WTC11 (cell line): ENCODE measurements at regions not wholly inside any gene's neighbourhood (a gene's known extent, or its start where the extent isn't known, plus 50 kb on each side); places are given as distances from the start of the nearest gene placed in this dataset.

Experiments used
- ATAC-seq: fragments of 200-7000 bp; cut with Tn5 transposase; 2 replicates; pipeline ENCODE4 v1.10.0; 2021; ENCODE audit warnings: mild to moderate bottlenecking, moderate library complexity
- CTCF ChIA-PET: fragments of 300-600 bp; sonication (Branson Sonifier 250); formaldehyde crosslinking; loops from one replicate; lab custom pipeline; 2021; ENCODE audit warnings: antibody characterized with exemption; lab: Charles Lee
- POLR2A ChIA-PET: fragments of 350-600 bp; sonication (Branson Sonifier 250); formaldehyde crosslinking; loops from one replicate; lab custom pipeline; 2021; ENCODE audit warnings: antibody characterized with exemption; lab: Charles Lee
- DNase-seq: peaks from one replicate; pipeline ENCODE4 v3.0.0; 2021; ENCODE audit warnings: low spot score
- H3K27ac Mint-ChIP-seq: 2 replicates; pipeline ENCODE4 v1.8.0; 2021; ENCODE audit warnings: mixed read lengths
- H3K27me3 Mint-ChIP-seq: 2 replicates; pipeline ENCODE4 v1.8.0; 2021; ENCODE audit warnings: low read depth, mild to moderate bottlenecking, moderate library complexity, mixed read lengths
- H3K36me3 Mint-ChIP-seq: 2 replicates; pipeline ENCODE4 v1.8.0; 2021; ENCODE audit warnings: mixed read lengths
- H3K4me1 Mint-ChIP-seq: 2 replicates; pipeline ENCODE4 v1.8.0; 2022; ENCODE audit warnings: mixed read lengths
- H3K4me3 Mint-ChIP-seq: 2 replicates; pipeline ENCODE4 v1.8.0; 2021; ENCODE audit warnings: mild to moderate bottlenecking, moderate library complexity, mixed read lengths
- H3K9me3 Mint-ChIP-seq: 2 replicates; pipeline ENCODE4 v1.8.0; 2021; ENCODE audit warnings: mixed read lengths
- ATF1 ChIP-seq: sonication (generic); formaldehyde crosslinking; IDR thresholded peaks from 2 replicates; pipeline ENCODE4 v1.8.1; 2023; ENCODE audit warnings: mild to moderate bottlenecking, moderate library complexity, missing genetic modification reagents
- ELF4 ChIP-seq: sonication (generic); formaldehyde crosslinking; IDR thresholded peaks from 2 replicates; pipeline ENCODE4 v1.8.1; 2022; ENCODE audit warnings: low read depth, mild to moderate bottlenecking, moderate library complexity, missing genetic modification reagents
- FOXJ3 ChIP-seq: sonication (generic); formaldehyde crosslinking; IDR thresholded peaks from 2 replicates; pipeline ENCODE4 v1.9.0; 2021; ENCODE audit warnings: missing genetic modification reagents, mild to moderate bottlenecking, borderline replicate concordance
- GABPB1 ChIP-seq: sonication (generic); formaldehyde crosslinking; IDR thresholded peaks from 2 replicates; pipeline ENCODE4 v1.8.1; 2023; ENCODE audit warnings: mild to moderate bottlenecking, missing genetic modification reagents
- HMGA2 ChIP-seq: fragments of 250-450 bp; sonication (Bioruptor Pico); IDR thresholded peaks from 2 replicates; pipeline ENCODE4 v1.4.0; 2021; ENCODE audit warnings: mild to moderate bottlenecking, moderate library complexity
- KAT7 ChIP-seq: sonication (generic); formaldehyde crosslinking; IDR thresholded peaks from 2 replicates; pipeline ENCODE4 v1.8.1; 2023; ENCODE audit warnings: missing genetic modification reagents, mild to moderate bottlenecking, borderline replicate concordance
- MXD4 ChIP-seq: fragments of 250-450 bp; sonication (Bioruptor Pico); IDR thresholded peaks from 2 replicates; pipeline ENCODE4 v1.8.0; 2021; ENCODE audit warnings: mild to moderate bottlenecking, moderate library complexity, borderline replicate concordance
- NFATC4 ChIP-seq: fragments of 250-450 bp; sonication (Bioruptor Pico); IDR thresholded peaks from 2 replicates; pipeline ENCODE4 v1.9.0; 2021; ENCODE audit warnings: mild to moderate bottlenecking
- NFYB ChIP-seq: sonication (generic); formaldehyde crosslinking; conservative IDR thresholded peaks from 2 replicates; pipeline ENCODE4 v1.8.0; 2022; ENCODE audit warnings: low read depth, missing genetic modification reagents
- PRRX2 ChIP-seq: fragments of 250-450 bp; sonication (Bioruptor Pico); IDR thresholded peaks from 2 replicates; pipeline ENCODE4 v1.8.0; 2021; ENCODE audit warnings: mild to moderate bottlenecking
- SMAD4 ChIP-seq: sonication (generic); formaldehyde crosslinking; IDR thresholded peaks from 2 replicates; pipeline ENCODE4 v1.8.0; 2022; ENCODE audit warnings: mild to moderate bottlenecking, missing genetic modification reagents
- SOX15 ChIP-seq: fragments of 250-450 bp; sonication (Bioruptor Pico); IDR thresholded peaks from 2 replicates; pipeline ENCODE4 v1.9.0; 2021; ENCODE audit warnings: mild to moderate bottlenecking
- TCF7 ChIP-seq: sonication (generic); formaldehyde crosslinking; IDR thresholded peaks from 2 replicates; pipeline ENCODE4 v1.8.0; 2022; ENCODE audit warnings: mild to moderate bottlenecking, low read depth, missing genetic modification reagents, moderate library complexity
- TEAD1 ChIP-seq: sonication (generic); formaldehyde crosslinking; IDR thresholded peaks from 2 replicates; pipeline ENCODE4 v1.8.0; 2022; ENCODE audit warnings: mild to moderate bottlenecking, missing genetic modification reagents
- ZNF219 ChIP-seq: sonication (generic); formaldehyde crosslinking; IDR thresholded peaks from 2 replicates; pipeline ENCODE4 v1.8.0; 2023; ENCODE audit warnings: missing genetic modification reagents, mild to moderate bottlenecking, borderline replicate concordance
- ZNF317 ChIP-seq: sonication (generic); formaldehyde crosslinking; IDR thresholded peaks from 2 replicates; pipeline ENCODE4 v1.8.1; 2023; ENCODE audit warnings: low read depth, mild to moderate bottlenecking, moderate library complexity, missing genetic modification reagents, borderline replicate concordance
- ZNF396 ChIP-seq: fragments of 250-450 bp; sonication (Bioruptor Pico); IDR thresholded peaks from 2 replicates; pipeline ENCODE4 v1.8.0; 2021; ENCODE audit warnings: mild to moderate bottlenecking, moderate library complexity, borderline replicate concordance
- ZNF671 ChIP-seq: fragments of 250-450 bp; sonication (Bioruptor Pico); IDR thresholded peaks from 2 replicates; pipeline ENCODE4 v1.8.0; 2021; ENCODE audit warnings: mild to moderate bottlenecking
- TF ChIP-seq, protein P1 (sequence below): fragments of 250-450 bp; sonication (Bioruptor Pico); IDR thresholded peaks from 2 replicates; pipeline ENCODE4 v1.9.0; 2021; ENCODE audit warnings: moderate library complexity, mild to moderate bottlenecking, inconsistent platforms, borderline replicate concordance
- TF ChIP-seq, protein P2 (sequence below): sonication (generic); formaldehyde crosslinking; IDR thresholded peaks from 2 replicates; pipeline ENCODE4 v1.8.1; 2022; ENCODE audit warnings: mild to moderate bottlenecking, moderate library complexity, missing genetic modification reagents
- TF ChIP-seq, protein P3 (sequence below): sonication (generic); formaldehyde crosslinking; IDR thresholded peaks from 2 replicates; pipeline ENCODE4 v1.8.1; 2023; ENCODE audit warnings: mild to moderate bottlenecking, missing genetic modification reagents
- TF ChIP-seq, protein P4 (sequence below): sonication (generic); formaldehyde crosslinking; IDR thresholded peaks from 2 replicates; pipeline ENCODE4 v1.8.1; 2023; ENCODE audit warnings: mild to moderate bottlenecking, missing genetic modification reagents, moderate library complexity
- TF ChIP-seq, protein P5 (sequence below): sonication (generic); formaldehyde crosslinking; IDR thresholded peaks from 2 replicates; pipeline ENCODE4 v1.8.1; 2023; ENCODE audit warnings: mild to moderate bottlenecking, moderate library complexity, missing genetic modification reagents
- TF ChIP-seq, protein P6 (sequence below): sonication (generic); formaldehyde crosslinking; IDR thresholded peaks from 2 replicates; pipeline ENCODE4 v1.8.0; 2022; ENCODE audit warnings: mild to moderate bottlenecking, missing genetic modification reagents
- TF ChIP-seq, protein P7 (sequence below): sonication (generic); formaldehyde crosslinking; IDR thresholded peaks from 2 replicates; pipeline ENCODE4 v1.8.0; 2022; ENCODE audit warnings: mild to moderate bottlenecking, missing genetic modification reagents

DNA sequence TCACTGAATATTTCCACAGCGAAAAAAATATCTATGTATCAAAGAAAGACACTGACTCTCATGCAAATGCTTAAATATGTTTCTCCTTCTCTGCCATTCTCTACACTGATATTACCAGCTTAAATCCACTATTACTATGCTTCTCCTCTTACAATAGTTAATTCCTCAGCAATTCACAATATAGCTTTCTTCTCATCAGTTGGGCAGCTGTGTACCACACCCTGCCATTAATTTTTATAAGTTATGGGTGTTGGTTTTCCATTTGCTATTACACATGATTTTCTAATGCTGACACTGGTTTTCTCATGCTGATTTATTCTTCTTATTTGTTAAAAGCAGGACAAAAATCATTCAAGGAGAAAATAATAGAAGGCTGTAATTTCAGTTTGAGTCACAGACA, 251.8 kb downstream of the TBX15 start:
- H3K27ac Mint-ChIP-seq = no peak overlapping the region
- peaks cover 11% of the 10 kb centered on the region for H3K9me3 Mint-ChIP-seq
- no peak for DNase-seq
- TF ChIP-seq GABPB1 (CRISPR knock-in tag) = no peak
- TF ChIP-seq TCF7 = no peak
- TF ChIP-seq, protein P1, sequence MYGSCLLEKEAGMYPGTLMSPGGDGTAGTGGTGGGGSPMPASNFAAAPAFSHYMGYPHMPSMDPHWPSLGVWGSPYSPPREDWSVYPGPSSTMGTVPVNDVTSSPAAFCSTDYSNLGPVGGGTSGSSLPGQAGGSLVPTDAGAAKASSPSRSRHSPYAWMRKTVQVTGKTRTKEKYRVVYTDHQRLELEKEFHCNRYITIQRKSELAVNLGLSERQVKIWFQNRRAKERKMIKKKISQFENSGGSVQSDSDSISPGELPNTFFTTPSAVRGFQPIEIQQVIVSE (CRISPR knock-in tag) = no peak
- no peak for TF ChIP-seq NFYB
- no peak for TF ChIP-seq ATF1 (CRISPR knock-in tag)
- TF ChIP-seq, protein P2, sequence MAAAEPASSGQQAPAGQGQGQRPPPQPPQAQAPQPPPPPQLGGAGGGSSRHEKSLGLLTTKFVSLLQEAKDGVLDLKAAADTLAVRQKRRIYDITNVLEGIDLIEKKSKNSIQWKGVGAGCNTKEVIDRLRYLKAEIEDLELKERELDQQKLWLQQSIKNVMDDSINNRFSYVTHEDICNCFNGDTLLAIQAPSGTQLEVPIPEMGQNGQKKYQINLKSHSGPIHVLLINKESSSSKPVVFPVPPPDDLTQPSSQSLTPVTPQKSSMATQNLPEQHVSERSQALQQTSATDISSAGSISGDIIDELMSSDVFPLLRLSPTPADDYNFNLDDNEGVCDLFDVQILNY (CRISPR knock-in tag) = no peak
- TF ChIP-seq ZNF396 (CRISPR knock-in tag) = no peak
- TF ChIP-seq ZNF219 (CRISPR knock-in tag) = no peak
- H3K27me3 Mint-ChIP-seq = no peaks in the 10 kb centered on the region
- peaks cover 21% of the 10 kb centered on the region for H3K4me1 Mint-ChIP-seq
- no peak overlapping the region for H3K4me3 Mint-ChIP-seq
- CTCF ChIA-PET = no interaction called here
- ATAC-seq = no peak
- no peaks in the 10 kb centered on the region for H3K36me3 Mint-ChIP-seq
- POLR2A ChIA-PET = no interaction called here

DNA sequence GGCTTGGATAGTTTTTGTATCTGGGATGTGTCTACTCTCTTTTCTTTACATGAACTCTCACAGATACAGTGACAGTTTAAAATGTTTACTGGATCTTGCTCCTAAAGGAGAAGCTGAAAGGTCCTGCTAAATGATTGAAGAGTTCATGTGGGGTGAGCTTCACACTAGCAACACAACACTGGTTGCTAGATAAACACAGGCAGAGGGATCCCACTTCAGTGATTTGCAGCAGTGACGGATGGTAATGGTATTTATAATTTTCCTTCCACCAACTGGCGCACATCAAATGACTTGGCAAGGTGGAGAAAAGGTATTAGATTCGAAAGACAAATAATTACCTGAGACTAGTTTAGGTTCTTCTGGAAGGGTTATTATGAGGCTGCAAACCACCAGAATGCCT, 270.2 kb downstream of the TBX15 start:
- DNase-seq = no peak
- POLR2A ChIA-PET = no interaction called here

More for the DNA sequence above, 270.2 kb downstream of the TBX15 start:
- Mint-ChIP-seq H3K4me1 (no peaks in the 10 kb centered on the region), H3K27me3 (peaks cover 3% of the 10 kb centered on the region; the same call in 1 of the 2 replicates), H3K9me3 (peaks cover 8% of the 10 kb centered on the region), H3K36me3 (peaks cover 6% of the 10 kb centered on the region; the same call in 1 of the 2 replicates), H3K4me3 (no peak overlapping the region), H3K27ac (no peak overlapping the region)
- TF ChIP-seq, protein P3, sequence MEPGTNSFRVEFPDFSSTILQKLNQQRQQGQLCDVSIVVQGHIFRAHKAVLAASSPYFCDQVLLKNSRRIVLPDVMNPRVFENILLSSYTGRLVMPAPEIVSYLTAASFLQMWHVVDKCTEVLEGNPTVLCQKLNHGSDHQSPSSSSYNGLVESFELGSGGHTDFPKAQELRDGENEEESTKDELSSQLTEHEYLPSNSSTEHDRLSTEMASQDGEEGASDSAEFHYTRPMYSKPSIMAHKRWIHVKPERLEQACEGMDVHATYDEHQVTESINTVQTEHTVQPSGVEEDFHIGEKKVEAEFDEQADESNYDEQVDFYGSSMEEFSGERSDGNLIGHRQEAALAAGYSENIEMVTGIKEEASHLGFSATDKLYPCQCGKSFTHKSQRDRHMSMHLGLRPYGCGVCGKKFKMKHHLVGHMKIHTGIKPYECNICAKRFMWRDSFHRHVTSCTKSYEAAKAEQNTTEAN = no peak
- TF ChIP-seq, protein P4, sequence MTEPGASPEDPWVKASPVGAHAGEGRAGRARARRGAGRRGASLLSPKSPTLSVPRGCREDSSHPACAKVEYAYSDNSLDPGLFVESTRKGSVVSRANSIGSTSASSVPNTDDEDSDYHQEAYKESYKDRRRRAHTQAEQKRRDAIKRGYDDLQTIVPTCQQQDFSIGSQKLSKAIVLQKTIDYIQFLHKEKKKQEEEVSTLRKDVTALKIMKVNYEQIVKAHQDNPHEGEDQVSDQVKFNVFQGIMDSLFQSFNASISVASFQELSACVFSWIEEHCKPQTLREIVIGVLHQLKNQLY (CRISPR knock-in tag) = no peak
- no peak for TF ChIP-seq ZNF671
- TF ChIP-seq, protein P5, sequence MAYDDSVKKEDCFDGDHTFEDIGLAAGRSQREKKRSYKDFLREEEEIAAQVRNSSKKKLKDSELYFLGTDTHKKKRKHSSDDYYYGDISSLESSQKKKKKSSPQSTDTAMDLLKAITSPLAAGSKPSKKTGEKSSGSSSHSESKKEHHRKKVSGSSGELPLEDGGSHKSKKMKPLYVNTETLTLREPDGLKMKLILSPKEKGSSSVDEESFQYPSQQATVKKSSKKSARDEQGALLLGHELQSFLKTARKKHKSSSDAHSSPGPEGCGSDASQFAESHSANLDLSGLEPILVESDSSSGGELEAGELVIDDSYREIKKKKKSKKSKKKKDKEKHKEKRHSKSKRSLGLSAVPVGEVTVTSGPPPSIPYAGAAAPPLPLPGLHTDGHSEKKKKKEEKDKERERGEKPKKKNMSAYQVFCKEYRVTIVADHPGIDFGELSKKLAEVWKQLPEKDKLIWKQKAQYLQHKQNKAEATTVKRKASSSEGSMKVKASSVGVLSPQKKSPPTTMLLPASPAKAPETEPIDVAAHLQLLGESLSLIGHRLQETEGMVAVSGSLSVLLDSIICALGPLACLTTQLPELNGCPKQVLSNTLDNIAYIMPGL = no peak
- TF ChIP-seq HMGA2 = no peak
- TF ChIP-seq SMAD4 (CRISPR knock-in tag) = no peak
- TF ChIP-seq FOXJ3 (CRISPR knock-in tag) = no peak
- TF ChIP-seq ZNF219 (CRISPR knock-in tag) = no peak
- TF ChIP-seq PRRX2 (CRISPR knock-in tag) = no peak
- no peak for TF ChIP-seq ELF4 (CRISPR knock-in tag)
- TF ChIP-seq TEAD1 (CRISPR knock-in tag) = no peak
- TF ChIP-seq SOX15 (CRISPR knock-in tag) = no peak
- TF ChIP-seq, protein P6, sequence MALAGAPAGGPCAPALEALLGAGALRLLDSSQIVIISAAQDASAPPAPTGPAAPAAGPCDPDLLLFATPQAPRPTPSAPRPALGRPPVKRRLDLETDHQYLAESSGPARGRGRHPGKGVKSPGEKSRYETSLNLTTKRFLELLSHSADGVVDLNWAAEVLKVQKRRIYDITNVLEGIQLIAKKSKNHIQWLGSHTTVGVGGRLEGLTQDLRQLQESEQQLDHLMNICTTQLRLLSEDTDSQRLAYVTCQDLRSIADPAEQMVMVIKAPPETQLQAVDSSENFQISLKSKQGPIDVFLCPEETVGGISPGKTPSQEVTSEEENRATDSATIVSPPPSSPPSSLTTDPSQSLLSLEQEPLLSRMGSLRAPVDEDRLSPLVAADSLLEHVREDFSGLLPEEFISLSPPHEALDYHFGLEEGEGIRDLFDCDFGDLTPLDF = no peak
- TF ChIP-seq, protein P7, sequence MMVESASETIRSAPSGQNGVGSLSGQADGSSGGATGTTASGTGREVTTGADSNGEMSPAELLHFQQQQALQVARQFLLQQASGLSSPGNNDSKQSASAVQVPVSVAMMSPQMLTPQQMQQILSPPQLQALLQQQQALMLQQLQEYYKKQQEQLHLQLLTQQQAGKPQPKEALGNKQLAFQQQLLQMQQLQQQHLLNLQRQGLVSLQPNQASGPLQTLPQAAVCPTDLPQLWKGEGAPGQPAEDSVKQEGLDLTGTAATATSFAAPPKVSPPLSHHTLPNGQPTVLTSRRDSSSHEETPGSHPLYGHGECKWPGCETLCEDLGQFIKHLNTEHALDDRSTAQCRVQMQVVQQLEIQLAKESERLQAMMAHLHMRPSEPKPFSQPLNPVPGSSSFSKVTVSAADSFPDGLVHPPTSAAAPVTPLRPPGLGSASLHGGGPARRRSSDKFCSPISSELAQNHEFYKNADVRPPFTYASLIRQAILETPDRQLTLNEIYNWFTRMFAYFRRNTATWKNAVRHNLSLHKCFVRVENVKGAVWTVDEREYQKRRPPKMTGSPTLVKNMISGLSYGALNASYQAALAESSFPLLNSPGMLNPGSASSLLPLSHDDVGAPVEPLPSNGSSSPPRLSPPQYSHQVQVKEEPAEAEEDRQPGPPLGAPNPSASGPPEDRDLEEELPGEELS (CRISPR knock-in tag) = no peak
- no peak for TF ChIP-seq KAT7 (CRISPR knock-in tag)
- no peak for TF ChIP-seq ZNF317 (CRISPR knock-in tag)
- no peak for TF ChIP-seq MXD4
- no peak for TF ChIP-seq NFATC4 (CRISPR knock-in tag)
- ATAC-seq = no peak
- CTCF ChIA-PET = no interaction called here
